Left hindlimb (tissue), 1 donor: ENCODE measurements at regions not wholly inside any gene's neighbourhood (a gene's known extent, or its start where the extent isn't known, plus 50 kb on each side); places are given as distances from the start of the nearest gene placed in this dataset.

Experiments
- DNase-seq: peaks from one replicate; pipeline ENCODE4 v3.0.0-alpha.2; 2018

DNA sequence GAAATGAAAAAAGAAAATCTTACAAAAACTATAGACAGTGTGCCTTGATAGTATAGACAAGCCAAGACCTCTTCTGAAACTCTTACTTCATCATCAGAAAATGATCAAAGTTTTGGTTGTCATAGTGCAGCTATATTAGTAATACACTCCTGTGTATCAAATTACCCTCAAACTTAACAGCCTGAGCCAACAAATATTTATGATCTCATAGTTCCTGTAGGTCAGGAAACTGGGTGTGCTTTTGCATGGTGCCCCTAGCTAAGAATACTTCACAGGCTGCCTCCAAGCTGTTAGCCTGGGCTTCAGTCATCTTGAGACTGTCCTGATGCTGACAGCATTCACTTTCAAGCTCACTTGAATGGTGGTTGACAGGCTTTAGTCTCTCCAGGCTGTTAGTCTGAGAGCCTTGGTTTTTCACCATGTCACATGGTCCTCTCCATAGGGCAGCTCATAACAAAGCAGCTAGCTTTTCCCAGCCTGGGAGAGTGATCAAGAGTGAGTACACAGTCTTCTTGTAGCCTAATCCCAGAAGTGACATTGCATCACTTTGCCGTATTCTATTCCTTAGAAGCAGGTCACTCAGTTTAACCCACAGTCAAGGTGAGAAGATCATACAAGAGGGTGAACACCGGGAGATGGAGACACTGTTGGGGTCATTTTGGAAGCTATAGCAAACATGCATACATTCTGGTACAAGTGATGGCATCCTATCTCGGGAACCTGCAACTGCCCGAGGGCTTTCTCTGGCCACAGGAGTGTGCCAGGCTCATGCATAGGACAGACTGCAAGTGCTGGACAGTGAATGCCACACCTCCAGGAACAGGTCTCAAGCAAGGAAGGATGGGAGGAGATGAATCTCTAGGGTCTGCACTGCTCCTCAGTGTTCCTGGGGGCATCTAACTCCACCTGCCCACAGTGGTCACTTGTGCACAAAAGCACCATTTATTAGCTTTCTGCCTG, 173.4 kb upstream of the CADPS start:
- DNase-seq, result no peak

GRCh38 chr3:63050548-63051177, 175.4 kb upstream of the CADPS start:
- no peak for DNase-seq

DNA sequence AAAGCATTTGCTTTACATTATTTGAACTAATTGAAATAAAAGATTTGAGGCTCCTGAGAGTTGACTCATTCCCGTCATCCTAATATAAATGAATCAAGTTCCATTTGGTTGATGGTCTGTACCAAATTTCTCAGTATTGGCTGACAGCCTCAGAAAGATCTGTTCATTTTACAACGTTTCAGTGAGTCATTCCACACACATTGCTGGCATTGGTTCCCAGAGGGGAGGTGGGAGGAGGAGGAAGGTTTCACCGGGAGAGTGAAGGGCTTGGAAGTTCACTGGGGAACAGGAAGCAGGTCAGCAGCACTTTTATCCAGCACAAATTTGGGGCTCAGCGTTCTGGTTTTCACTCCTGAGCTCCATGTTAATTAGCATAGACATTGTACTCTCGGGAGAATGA, 176.7 kb upstream of the CADPS start:
- DNase-seq, result no peak

DNA sequence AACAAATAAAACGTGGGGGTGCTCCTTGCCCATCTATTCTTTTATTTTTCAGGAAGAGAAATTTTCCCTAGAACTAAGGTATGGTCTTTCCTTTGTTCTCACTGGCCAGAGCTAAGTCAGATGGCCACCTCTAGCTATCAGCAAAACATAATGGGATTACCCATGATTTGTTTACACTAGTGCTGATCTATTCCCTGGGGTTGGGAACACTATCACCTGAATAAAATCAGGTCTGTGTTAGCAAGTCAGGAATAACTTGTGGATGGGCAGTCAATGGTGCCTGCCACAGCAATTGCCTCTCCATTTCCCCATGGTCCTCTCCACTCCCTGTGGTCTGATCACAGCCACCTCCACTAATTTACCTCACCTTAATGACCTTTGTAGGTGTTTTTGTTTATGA, 181.7 kb upstream of the CADPS start:
- DNase-seq, result no peak

DNA sequence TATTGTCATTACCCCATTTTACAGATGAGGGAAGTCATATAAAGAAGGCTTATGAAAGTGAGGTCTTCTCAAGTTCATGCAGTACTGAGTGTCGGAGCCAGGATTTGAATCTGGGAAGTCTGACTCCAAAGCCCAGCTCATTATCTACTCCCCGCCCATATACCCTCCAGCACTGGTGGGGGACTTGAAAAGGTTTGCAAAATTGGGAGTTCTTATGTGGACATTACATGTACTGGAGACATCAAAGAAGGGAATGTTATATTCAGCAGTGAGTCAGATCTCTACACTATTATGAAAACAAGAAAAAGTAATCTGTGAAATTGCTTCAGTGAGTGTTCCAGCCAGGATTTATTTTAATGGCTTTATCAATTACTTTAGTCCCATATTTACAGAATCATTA, 185.2 kb upstream of the CADPS start:
- DNase-seq, result no peak

DNA sequence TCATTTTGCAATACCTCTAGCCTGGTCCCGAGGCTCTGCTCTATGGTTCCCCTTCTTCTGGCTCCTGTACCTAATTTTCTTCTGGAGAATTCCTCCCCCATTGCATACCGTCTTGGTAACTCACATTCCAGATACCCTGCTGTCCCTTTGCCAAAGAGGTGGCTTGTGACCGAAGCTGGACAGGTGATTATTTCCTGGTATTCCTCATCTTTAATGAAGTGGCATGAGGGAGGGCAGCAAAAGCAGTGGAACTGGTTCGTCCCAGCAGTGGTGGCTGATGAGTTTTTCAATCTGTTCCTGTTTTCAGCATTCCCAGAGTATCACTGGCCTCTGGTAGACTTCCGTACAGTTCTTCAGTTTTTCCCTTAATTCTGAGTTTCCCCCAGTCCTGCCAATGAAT, 186.2 kb upstream of the CADPS start:
- no peak for DNase-seq

DNA sequence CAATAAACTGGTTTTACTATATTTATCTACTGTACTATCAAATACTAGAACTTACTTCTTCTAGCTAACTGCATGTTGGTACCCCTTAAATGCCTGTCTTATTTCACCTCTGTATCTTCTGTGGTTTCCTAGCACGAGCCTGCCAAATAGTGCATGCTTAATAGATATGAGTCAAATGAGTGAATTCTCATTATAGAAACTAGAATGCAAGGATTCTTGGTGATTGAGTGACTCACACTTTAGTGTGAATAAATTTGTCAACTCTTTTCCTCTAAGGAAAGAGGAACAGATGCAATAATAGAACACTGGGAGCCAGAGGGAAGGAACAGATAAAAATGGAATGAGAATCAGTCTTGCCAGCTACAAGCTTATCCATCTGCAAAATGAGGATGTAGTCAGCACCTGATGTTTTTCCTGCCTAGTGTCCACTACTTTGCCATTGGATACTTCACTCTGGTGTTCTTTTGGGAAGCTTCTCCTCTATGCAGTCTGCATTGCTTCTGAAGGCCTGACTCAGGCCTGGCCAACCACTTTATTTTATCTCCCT, 189.1 kb upstream of the CADPS start:
- DNase-seq, result no peak

DNA sequence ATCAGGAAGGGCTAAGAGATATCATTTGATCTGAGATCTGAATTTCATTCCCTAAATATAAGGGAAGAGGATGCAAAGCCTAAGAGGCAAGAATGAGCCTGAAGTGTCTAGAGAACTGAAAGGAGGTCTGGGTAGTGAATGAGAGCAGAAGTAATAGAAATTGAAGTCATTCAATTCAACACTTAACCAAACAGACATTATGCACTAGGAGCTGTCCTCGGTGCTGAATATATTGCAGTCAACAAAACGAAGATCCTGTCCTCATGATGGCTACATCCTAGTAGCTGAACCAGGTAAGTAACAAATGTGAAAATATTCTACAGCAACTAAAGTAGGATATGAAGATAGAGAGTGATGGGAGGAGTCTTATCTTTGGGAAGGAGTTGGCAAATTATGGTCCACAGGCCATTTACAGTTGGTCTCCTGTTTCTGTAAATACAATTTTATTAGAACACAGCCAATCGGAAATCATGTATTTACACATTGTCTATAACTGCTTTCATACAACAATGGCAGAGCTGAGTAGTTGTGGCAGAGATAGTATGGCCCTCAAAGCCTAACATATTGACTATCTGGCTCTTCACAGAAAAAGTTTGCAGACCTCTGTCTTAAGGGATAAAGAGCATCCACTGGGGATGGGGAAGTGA, 192.9 kb upstream of the CADPS start:
- no peak for DNase-seq

DNA sequence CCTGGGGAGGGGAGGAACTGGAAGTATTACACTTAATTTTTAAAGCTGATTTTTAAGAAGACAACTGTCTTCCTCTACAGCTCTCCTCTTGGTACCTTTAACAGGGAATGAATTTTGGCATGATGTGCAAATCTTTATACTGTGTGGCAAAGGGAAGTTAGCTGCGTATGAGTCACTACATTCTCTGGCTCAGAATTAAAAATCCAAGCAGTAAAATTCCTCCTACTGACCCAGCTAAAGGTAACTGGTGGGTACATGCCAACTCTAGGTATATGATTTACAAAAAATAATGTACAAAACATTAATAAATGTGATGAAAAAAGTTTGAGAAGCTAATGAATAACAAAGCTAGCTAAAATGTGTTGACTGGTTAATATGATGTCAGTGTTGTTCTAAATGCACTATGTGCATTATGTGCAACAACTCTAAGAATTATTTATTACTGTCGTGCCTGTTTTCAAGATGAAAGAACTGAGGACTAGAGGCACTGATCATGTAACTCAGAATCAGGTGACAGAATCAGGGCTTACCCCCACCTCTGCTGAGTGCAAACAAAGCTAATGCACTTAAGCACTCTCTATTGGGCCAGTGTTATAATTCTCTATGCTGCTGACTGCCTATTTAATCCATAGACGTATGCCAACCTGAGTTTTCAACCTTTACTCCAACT, 194.7 kb upstream of the CADPS start:
- DNase-seq, result no peak

DNA sequence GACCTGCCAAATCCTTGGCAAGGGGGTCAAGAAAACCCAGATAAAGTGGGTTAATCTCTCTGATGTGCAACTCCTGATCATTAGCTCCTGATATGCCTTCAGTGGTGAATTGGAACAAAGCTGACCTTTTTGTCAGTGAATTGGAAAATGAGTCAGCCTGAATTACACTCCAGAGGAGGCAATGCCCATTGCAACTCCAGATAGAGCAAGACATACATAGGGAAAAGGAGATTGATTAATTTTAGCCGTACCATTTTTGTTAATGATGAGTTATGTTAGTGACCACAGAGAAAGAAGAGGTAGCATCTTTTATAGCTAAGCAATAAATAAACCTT, 195.2 kb upstream of the CADPS start:
- no peak for DNase-seq

DNA sequence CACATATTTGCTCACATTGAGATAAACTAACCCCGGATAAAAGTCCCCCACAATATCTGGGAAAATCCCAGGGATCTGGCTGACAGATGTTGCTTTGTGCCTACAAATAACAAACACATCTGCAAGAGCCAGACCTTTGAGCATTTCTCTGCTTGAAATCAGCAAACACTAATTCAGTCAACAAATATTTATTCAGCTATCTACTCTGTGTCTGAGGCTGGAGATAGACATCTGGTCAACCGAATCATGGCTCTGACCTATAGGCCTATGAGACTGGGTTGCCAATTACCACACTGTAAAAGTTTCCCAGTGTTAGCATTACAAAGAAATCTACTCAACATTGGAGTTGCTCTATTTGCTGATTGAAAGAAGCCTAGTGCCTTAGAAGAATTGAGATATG, 201.1 kb upstream of the CADPS start:
- no peak for DNase-seq

DNA sequence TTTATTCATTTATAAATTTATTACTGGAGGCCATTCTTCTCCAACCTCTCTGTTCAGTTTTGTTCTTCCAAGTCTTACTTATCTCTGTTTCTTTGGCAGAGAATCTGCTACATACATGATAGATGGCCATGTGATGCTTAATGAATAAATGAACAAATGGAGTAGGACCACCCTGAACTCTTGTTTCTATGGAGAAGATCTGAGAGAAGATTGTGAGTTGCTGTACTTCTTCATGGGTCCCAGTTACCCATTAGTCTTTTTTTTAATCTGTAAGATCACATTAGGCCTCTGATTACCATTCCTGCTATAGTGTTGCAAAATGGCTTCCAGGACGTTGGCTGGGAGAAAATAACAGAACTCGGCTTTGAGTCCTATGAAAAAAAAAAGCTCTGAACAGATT, 191.9 kb upstream of the SYNPR start:
- DNase-seq, result no peak

- DNase-seq, result no peak
Measured at GRCh38 chr3:63089007-63089750, 188.9 kb upstream of the SYNPR start.

- no peak for DNase-seq
Measured at GRCh38 chr3:63089751-63090132, 188.4 kb upstream of the SYNPR start.

- no peak for DNase-seq
Measured at GRCh38 chr3:63090656-63091055, 187.5 kb upstream of the SYNPR start.

DNA sequence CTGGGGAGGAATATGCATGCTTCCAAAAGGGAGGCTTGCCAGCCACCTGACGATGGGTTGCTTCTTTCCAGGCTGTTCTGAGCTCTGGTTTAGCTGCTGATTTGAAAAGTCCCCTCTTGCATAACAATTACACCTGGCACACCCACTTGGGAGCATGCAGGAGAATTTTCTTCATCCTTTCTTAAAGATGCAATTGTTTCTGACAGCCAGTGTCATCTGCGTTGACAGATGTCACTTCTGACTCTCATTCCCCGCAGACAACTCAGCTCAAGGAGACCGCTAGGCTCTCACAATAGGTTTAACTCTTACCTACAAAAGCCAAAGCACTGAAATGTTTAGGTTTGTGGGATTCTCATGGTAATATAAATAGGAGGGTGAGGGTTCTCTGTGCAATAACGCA, 185.6 kb upstream of the SYNPR start:
- no peak for DNase-seq

DNA sequence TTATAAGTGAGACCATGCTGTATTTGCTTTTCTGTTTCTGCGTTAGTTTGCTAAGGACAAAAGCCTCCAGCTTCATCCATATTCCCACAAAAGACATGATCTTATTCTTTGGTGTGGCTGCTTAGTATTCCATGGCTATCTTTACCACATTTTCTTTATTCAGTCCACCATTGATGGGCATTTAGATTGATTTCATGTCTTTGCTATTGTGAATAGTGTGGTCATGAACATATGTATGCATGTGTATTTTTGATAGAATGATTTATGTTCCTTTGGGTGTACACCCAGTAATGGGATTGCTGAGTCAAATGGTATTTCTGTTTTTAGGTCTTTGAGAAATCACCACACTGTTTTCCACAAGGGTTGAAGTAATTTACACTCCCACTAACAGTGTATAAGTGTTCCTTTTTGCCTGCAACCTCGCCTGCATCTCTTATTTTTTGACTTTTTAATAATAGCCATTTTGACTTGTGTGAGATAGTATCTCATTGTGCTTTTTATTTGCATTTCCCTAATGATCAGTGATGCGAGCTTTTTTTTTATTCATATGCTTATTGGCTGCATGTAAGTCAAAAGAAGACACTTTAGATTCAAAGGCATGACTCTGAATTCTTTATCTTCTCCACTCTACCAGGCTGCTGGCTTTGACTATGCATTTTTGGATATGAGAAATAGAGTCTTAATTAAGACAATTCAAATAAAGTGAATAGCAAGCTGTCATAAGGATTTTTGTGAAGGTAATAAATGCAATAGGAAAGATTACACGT, 183.3 kb upstream of the SYNPR start:
- DNase-seq, result no peak

DNA sequence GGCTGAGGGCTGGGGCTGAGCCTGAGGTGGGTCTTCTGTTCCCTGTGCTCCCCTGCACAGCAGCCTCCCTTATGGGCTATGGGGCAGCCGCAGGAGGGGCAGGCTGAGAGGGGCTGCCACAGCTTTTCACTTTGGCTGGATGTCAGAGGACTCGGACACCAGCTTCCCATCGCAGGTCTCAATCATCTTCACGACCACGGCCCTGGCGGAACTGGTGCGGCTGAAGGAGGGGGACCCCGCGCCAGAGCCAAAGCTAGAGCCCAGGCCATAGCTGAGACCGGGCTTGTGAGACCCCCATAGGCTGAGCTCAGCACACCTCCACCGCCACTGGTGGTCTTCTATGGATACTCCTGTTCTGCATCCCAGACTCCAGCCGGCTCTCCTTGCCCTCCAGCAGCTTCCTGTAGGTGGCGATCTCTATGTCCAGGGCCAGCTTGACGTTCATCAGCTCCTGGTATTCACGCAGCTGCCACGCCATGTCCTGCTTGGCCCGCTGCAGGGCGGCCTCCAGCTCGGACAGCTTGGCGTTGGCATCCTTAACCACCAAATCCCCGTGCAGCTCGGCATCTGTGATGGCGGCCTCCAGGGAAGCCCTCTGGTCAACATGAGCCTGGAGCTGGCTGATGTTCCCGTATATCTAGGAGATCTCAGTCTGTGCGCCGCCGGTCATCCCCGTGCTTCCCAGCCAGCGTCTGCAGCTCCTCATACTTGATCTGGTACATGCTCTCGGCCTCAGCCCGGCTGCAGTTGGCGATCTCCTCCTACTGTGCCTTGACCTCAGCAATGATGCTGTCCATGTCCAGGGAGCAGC, 181.7 kb upstream of the SYNPR start:
- no peak for DNase-seq

DNA sequence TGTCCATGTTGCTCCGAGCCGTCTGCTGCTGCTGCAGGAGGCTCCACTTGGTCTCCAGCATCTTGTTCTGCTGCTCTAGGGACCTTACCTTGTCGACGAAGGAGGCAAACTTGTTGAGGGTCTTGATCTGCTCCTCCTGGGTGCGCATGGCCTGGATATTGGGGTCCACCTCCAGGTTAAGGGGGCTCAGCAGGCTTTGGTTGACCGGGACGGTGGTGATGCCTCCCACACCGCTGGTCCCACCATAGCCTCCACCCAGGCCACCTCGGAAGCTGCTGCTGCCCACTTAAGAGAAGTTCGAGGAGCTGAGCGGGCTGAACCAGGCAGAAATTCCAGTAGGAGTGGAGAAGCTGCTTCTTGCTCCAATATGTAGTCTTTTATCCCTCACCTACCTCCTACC, 180.7 kb upstream of the SYNPR start:
- no peak for DNase-seq

DNA sequence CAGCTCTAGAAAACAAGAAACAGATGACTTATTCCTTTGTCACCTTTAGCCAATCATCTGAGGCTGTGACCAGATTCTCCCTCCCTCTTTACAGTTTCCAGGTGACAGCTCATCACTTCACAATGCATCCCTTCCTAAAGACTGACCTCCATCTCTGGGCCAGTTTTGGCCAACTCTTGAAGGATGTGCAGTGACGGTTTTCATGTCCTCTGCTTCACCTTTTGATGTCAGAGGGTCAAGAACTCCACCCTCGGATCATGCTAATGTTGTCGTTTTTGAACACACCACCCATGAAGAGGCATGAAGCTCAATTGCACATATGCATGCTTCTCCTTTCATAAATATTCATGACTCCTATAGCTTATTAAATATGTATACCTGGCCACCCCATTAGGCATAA, 161.2 kb upstream of the SYNPR start:
- no peak for DNase-seq

GRCh38 chr3:63124090-63124489, 154.0 kb upstream of the SYNPR start:
- DNase-seq, result no peak
